SU-DHL-6 (cell line): ENCODE measurements at regions not wholly inside any gene's neighbourhood (a gene's known extent, or its start where the extent isn't known, plus 50 kb on each side); places are given as distances from the start of the nearest gene placed in this dataset.

Experiments used
- CTCF ChIP-seq: fragments of 200-600 bp; sonication (generic); IDR thresholded peaks from one replicate; pipeline ENCODE4 v1.5.1; 2017; ENCODE audit warnings: antibody characterized with exemption, mild to moderate bottlenecking, low read length, moderate library complexity; ENCODE audit not compliant: insufficient read depth, poor library complexity, severe bottlenecking
- EZH2phosphoT487 ChIP-seq: fragments of 200-600 bp; sonication (generic), shearing (Covaris generic); conservative IDR thresholded peaks from 2 replicates; pipeline ENCODE4 v1.6.1; 2018; ENCODE audit warnings: mild to moderate bottlenecking, antibody characterized with exemption, low read length, moderate library complexity, mixed read lengths

- no peak for TF ChIP-seq CTCF
- TF ChIP-seq EZH2phosphoT487 = no peak
Measured at GRCh38 chr2:46846536-46846935, 69.1 kb downstream of the MCFD2 start.
